ENCODE measurements at regions not wholly inside any gene's neighbourhood (a gene's known extent, or its start where the extent isn't known, plus 50 kb on each side); places are given as distances from the start of the nearest gene placed in this dataset.

GRCh38 chr22:47299211-47299862 lies 536.9 kb downstream of the TBC1D22A start:
- Histone ChIP-seq H3K27ac (ENCODE audit: low read depth, low read length) (no peak overlapping the region), H3K9ac (ENCODE audit: low read length) (no peak overlapping the region), H3K4me3 (ENCODE audit: low read length) (no peak overlapping the region), H3K36me3 (ENCODE audit: control insufficient read depth, insufficient read depth, low read length) (no peaks in the 10 kb centered on the region), H3K27me3 (ENCODE audit: control insufficient read depth, insufficient read depth, low read length) (no peaks in the 10 kb centered on the region), H3K4me1 (ENCODE audit: control insufficient read depth, insufficient read depth, low read length) (no peaks in the 10 kb centered on the region)

GRCh38 chr22:47298017-47298785 lies 535.8 kb downstream of the TBC1D22A start:
- Histone ChIP-seq H3K4me3 (ENCODE audit: low read length) (no peak overlapping the region), H3K4me1 (ENCODE audit: control insufficient read depth, insufficient read depth, low read length) (no peaks in the 10 kb centered on the region), H3K9ac (ENCODE audit: low read length) (no peak overlapping the region), H3K27me3 (ENCODE audit: control insufficient read depth, insufficient read depth, low read length) (no peaks in the 10 kb centered on the region), H3K27ac (ENCODE audit: low read depth, low read length) (no peak overlapping the region), H3K36me3 (ENCODE audit: control insufficient read depth, insufficient read depth, low read length) (no peaks in the 10 kb centered on the region)

- no peak overlapping the region for H3K27ac ChIP-seq (ENCODE audit: low read depth, low read length)
- H3K27me3 ChIP-seq (ENCODE audit: control insufficient read depth, insufficient read depth, low read length), result no peaks in the 10 kb centered on the region
- H3K9ac ChIP-seq (ENCODE audit: low read length), result no peak overlapping the region
- H3K4me1 ChIP-seq (ENCODE audit: control insufficient read depth, insufficient read depth, low read length), result no peaks in the 10 kb centered on the region
- H3K36me3 ChIP-seq (ENCODE audit: control insufficient read depth, insufficient read depth, low read length), result no peaks in the 10 kb centered on the region
- no peak overlapping the region for H3K4me3 ChIP-seq (ENCODE audit: low read length)
Measured at GRCh38 chr22:47297261-47298016, 535.0 kb downstream of the TBC1D22A start.

GRCh38 chr22:47296405-47297260 lies 534.2 kb downstream of the TBC1D22A start:
- Histone ChIP-seq H3K27ac (ENCODE audit: low read depth, low read length) (no peak overlapping the region), H3K4me1 (ENCODE audit: control insufficient read depth, insufficient read depth, low read length) (no peaks in the 10 kb centered on the region), H3K4me3 (ENCODE audit: low read length) (no peak overlapping the region), H3K9ac (ENCODE audit: low read length) (no peak overlapping the region), H3K36me3 (ENCODE audit: control insufficient read depth, insufficient read depth, low read length) (no peaks in the 10 kb centered on the region), H3K27me3 (ENCODE audit: control insufficient read depth, insufficient read depth, low read length) (no peaks in the 10 kb centered on the region)

- no peak overlapping the region for H3K4me3 ChIP-seq (ENCODE audit: low read length)
- H3K9ac ChIP-seq (ENCODE audit: low read length), result no peak overlapping the region
- H3K36me3 ChIP-seq (ENCODE audit: control insufficient read depth, insufficient read depth, low read length), result no peaks in the 10 kb centered on the region
- H3K4me1 ChIP-seq (ENCODE audit: control insufficient read depth, insufficient read depth, low read length), result no peaks in the 10 kb centered on the region
- no peak overlapping the region for H3K27ac ChIP-seq (ENCODE audit: low read depth, low read length)
- no peaks in the 10 kb centered on the region for H3K27me3 ChIP-seq (ENCODE audit: control insufficient read depth, insufficient read depth, low read length)
Measured at GRCh38 chr22:47295982-47296381, 533.5 kb downstream of the TBC1D22A start.

- Histone ChIP-seq H3K9ac (ENCODE audit: low read length) (no peak overlapping the region), H3K4me3 (ENCODE audit: low read length) (no peak overlapping the region), H3K27ac (ENCODE audit: low read depth, low read length) (no peak overlapping the region), H3K36me3 (ENCODE audit: control insufficient read depth, insufficient read depth, low read length) (no peaks in the 10 kb centered on the region), H3K27me3 (ENCODE audit: control insufficient read depth, insufficient read depth, low read length) (no peaks in the 10 kb centered on the region), H3K4me1 (ENCODE audit: control insufficient read depth, insufficient read depth, low read length) (no peaks in the 10 kb centered on the region)
Measured at GRCh38 chr22:47295226-47295901, 532.9 kb downstream of the TBC1D22A start.

GRCh38 chr22:47294576-47294975 lies 532.1 kb downstream of the TBC1D22A start:
- Histone ChIP-seq H3K9ac (ENCODE audit: low read length) (no peak overlapping the region), H3K4me1 (ENCODE audit: control insufficient read depth, insufficient read depth, low read length) (no peaks in the 10 kb centered on the region), H3K27me3 (ENCODE audit: control insufficient read depth, insufficient read depth, low read length) (no peaks in the 10 kb centered on the region), H3K4me3 (ENCODE audit: low read length) (no peak overlapping the region), H3K27ac (ENCODE audit: low read depth, low read length) (no peak overlapping the region), H3K36me3 (ENCODE audit: control insufficient read depth, insufficient read depth, low read length) (no peaks in the 10 kb centered on the region)

- no peaks in the 10 kb centered on the region for H3K36me3 ChIP-seq (ENCODE audit: control insufficient read depth, insufficient read depth, low read length)
- H3K27me3 ChIP-seq (ENCODE audit: control insufficient read depth, insufficient read depth, low read length), result no peaks in the 10 kb centered on the region
- no peak overlapping the region for H3K27ac ChIP-seq (ENCODE audit: low read depth, low read length)
- H3K4me3 ChIP-seq (ENCODE audit: low read length), result no peak overlapping the region
- H3K4me1 ChIP-seq (ENCODE audit: control insufficient read depth, insufficient read depth, low read length), result no peaks in the 10 kb centered on the region
- H3K9ac ChIP-seq (ENCODE audit: low read length), result no peak overlapping the region
Measured at GRCh38 chr22:47294222-47294532, 531.7 kb downstream of the TBC1D22A start.

GRCh38 chr22:47293368-47294221 lies 531.1 kb downstream of the TBC1D22A start:
- no peaks in the 10 kb centered on the region for H3K36me3 ChIP-seq (ENCODE audit: control insufficient read depth, insufficient read depth, low read length)
- no peak overlapping the region for H3K4me3 ChIP-seq (ENCODE audit: low read length)
- no peak overlapping the region for H3K9ac ChIP-seq (ENCODE audit: low read length)
- no peaks in the 10 kb centered on the region for H3K27me3 ChIP-seq (ENCODE audit: control insufficient read depth, insufficient read depth, low read length)
- H3K4me1 ChIP-seq (ENCODE audit: control insufficient read depth, insufficient read depth, low read length), result no peaks in the 10 kb centered on the region
- H3K27ac ChIP-seq (ENCODE audit: low read depth, low read length), result no peak overlapping the region

- Histone ChIP-seq H3K9ac (ENCODE audit: low read length) (no peak overlapping the region), H3K27me3 (ENCODE audit: control insufficient read depth, insufficient read depth, low read length) (no peaks in the 10 kb centered on the region), H3K27ac (ENCODE audit: low read depth, low read length) (no peak overlapping the region), H3K4me1 (ENCODE audit: control insufficient read depth, insufficient read depth, low read length) (no peaks in the 10 kb centered on the region), H3K36me3 (ENCODE audit: control insufficient read depth, insufficient read depth, low read length) (no peaks in the 10 kb centered on the region), H3K4me3 (ENCODE audit: low read length) (no peak overlapping the region)
Measured at GRCh38 chr22:47292546-47293320, 530.3 kb downstream of the TBC1D22A start.
